H1 (cell line): ENCODE measurements at regions not wholly inside any gene's neighbourhood (a gene's known extent, or its start where the extent isn't known, plus 50 kb on each side); places are given as distances from the start of the nearest gene placed in this dataset.
A peak's percentile ranks its signal among the peaks of the same experiment; 100 is the strongest.

Source experiments
- CTCF ChIA-PET: fragments of 300-600 bp; sonication (Branson Sonifier 250); formaldehyde crosslinking; loops from one replicate; lab custom pipeline; 2021; ENCODE audit not compliant: partially characterized antibody; lab: Charles Lee
- POLR2A ChIA-PET: fragments of 300-600 bp; sonication (Branson Sonifier 250); formaldehyde crosslinking; loops from one replicate; lab custom pipeline; 2021; ENCODE audit warnings: inconsistent platforms; ENCODE audit not compliant: partially characterized antibody; lab: Charles Lee
- DNase-seq, 2 experiments: peaks; one replicate each; pipeline versions ENCODE4 v3.0.0 to v3.0.0-alpha.2; 2010 to 2022; ENCODE audit warnings: low spot score in 2 of 2, low read depth in 1 of 2, mixed read lengths in 1 of 2
- FAIRE-seq: peaks from 2 replicates; lab custom pipeline; 2011; peaks lifted over from hg19 to GRCh38; lab: Jason Lieb, UNC
- H2AFZ ChIP-seq: 2 replicates; pipeline ENCODE4 v1.8.1; 2012; ENCODE audit warnings: low read length, inconsistent platforms
- H2AK5ac ChIP-seq: 2 replicates; pipeline ENCODE4 v1.6.1; 2013; ENCODE audit warnings: low read depth, low read length
- H2BK120ac ChIP-seq: replicated peaks from 2 replicates; pipeline ENCODE3; 2013; ENCODE audit warnings: low read depth, low read length, inconsistent platforms
- H2BK12ac ChIP-seq: 2 replicates; pipeline ENCODE4 v1.6.1; 2013; ENCODE audit warnings: low read depth, low read length
- H2BK15ac ChIP-seq: 2 replicates; pipeline ENCODE4 v1.6.1; 2013; ENCODE audit warnings: low read length
- H2BK20ac ChIP-seq: 2 replicates; pipeline ENCODE4 v1.6.1; 2013; ENCODE audit warnings: low read length
- H2BK5ac ChIP-seq: 2 replicates; pipeline ENCODE4 v1.6.1; 2013; ENCODE audit warnings: low read depth, low read length
- H3K14ac ChIP-seq: 2 replicates; pipeline ENCODE4 v1.6.1; 2013; ENCODE audit warnings: inconsistent platforms; ENCODE audit not compliant: insufficient read length
- H3K18ac ChIP-seq: 2 replicates; pipeline ENCODE4 v1.6.1; 2013; ENCODE audit warnings: low read length; ENCODE audit errors: extremely low read depth
- H3K23ac ChIP-seq: 2 replicates; pipeline ENCODE4 v1.6.1; 2013; ENCODE audit warnings: inconsistent platforms; ENCODE audit not compliant: insufficient read length
- H3K23me2 ChIP-seq: 2 replicates; pipeline ENCODE4 v1.6.1; 2013; ENCODE audit warnings: low read depth, low read length
- H3K27ac ChIP-seq: 2 replicates; pipeline ENCODE4 v1.6.1; 2011; ENCODE audit warnings: low read depth, low read length, inconsistent platforms
- H3K27me3 ChIP-seq, 4 experiments: replicated peaks in 1 of 4; 1 replicate in 1 of 4; 2 replicates in 3 of 4; pipeline versions ENCODE4 v1.6.1 to v1.8.1; 2011 to 2013; ENCODE audit warnings: low read length in 3 of 4, mild to moderate bottlenecking in 3 of 4, inconsistent platforms in 2 of 4, mixed read lengths in 2 of 4, moderate library complexity in 1 of 4; ENCODE audit not compliant: control insufficient read depth in 3 of 4, insufficient read depth in 3 of 4; ENCODE audit errors: extremely low read depth in 1 of 4
- H3K36me3 ChIP-seq, 4 experiments: 2 replicates each; pipeline versions ENCODE4 v1.6.1 to v1.8.1; 2011 to 2013; ENCODE audit warnings: mild to moderate bottlenecking in 4 of 4, low read length in 3 of 4, moderate library complexity in 2 of 4, control low read depth in 1 of 4, inconsistent platforms in 1 of 4; ENCODE audit not compliant: insufficient read depth in 4 of 4, control insufficient read depth in 2 of 4
- H3K4ac ChIP-seq: replicated peaks from 2 replicates; pipeline ENCODE3; 2013; ENCODE audit warnings: low read length, low read depth, mixed read lengths, inconsistent platforms; ENCODE audit not compliant: insufficient read length
- H3K4me1 ChIP-seq, 4 experiments: replicated peaks in 1 of 4; 1 replicate in 1 of 4; 2 replicates in 3 of 4; pipeline versions ENCODE4 v1.6.1 to v1.8.1; 2011 to 2013; ENCODE audit warnings: low read length in 3 of 4, inconsistent platforms in 2 of 4, mixed read lengths in 1 of 4; ENCODE audit not compliant: insufficient read depth in 4 of 4, control insufficient read depth in 3 of 4
- H3K4me2 ChIP-seq, 2 experiments: 2 replicates each; pipeline versions ENCODE4 v1.6.1 to v1.8.1; 2011 to 2013; ENCODE audit warnings: low read depth in 2 of 2, low read length in 2 of 2, control low read depth in 1 of 2, inconsistent platforms in 1 of 2, mild to moderate bottlenecking in 1 of 2; ENCODE audit not compliant: insufficient read depth in 1 of 2
- H3K4me3 ChIP-seq, 4 experiments: fragments of 200-600, 300-600 bp in 1 of 4; sonication (generic), shearing (Covaris generic), sonication (Bioruptor Twin) in 1 of 4; 2 replicates each; pipeline versions ENCODE4 v1.5.1 to v1.8.1; 2011 to 2016; ENCODE audit warnings: low read length in 4 of 4, low read depth in 3 of 4, control low read depth in 2 of 4, inconsistent platforms in 2 of 4, mild to moderate bottlenecking in 2 of 4, mixed read lengths in 1 of 4, moderate library complexity in 1 of 4; ENCODE audit not compliant: insufficient read depth in 2 of 4; ENCODE audit errors: extremely low read depth in 1 of 4
- H3K56ac ChIP-seq: replicated peaks from 2 replicates; pipeline ENCODE3; 2013; ENCODE audit warnings: low read depth, mild to moderate bottlenecking, mixed read lengths, low read length, inconsistent platforms; ENCODE audit not compliant: insufficient read length
- H3K79me1 ChIP-seq: 2 replicates; pipeline ENCODE4 v1.6.1; 2013; ENCODE audit warnings: low read depth, low read length, control low read depth
- H3K79me2 ChIP-seq, 2 experiments: 2 replicates each; pipeline versions ENCODE4 v1.6.1 to v1.8.1; 2012 to 2013; ENCODE audit warnings: low read length in 2 of 2, mild to moderate bottlenecking in 2 of 2, inconsistent platforms in 1 of 2; ENCODE audit not compliant: insufficient read depth in 2 of 2, control insufficient read depth in 1 of 2
- H3K9ac ChIP-seq, 4 experiments: replicated peaks in 1 of 4; 1 replicate in 1 of 4; 2 replicates in 3 of 4; pipeline versions ENCODE4 v1.6.1 to v1.8.1; 2011 to 2013; ENCODE audit warnings: low read depth in 3 of 4, low read length in 3 of 4, control low read depth in 2 of 4, mild to moderate bottlenecking in 2 of 4, moderate library complexity in 2 of 4, inconsistent platforms in 1 of 4; ENCODE audit errors: extremely low read depth in 1 of 4
- H3K9me3 ChIP-seq, 2 experiments: 2 replicates each; pipeline versions ENCODE4 v1.6.1 to v1.8.1; 2012 to 2013; ENCODE audit warnings: mild to moderate bottlenecking in 2 of 2, moderate library complexity in 2 of 2, control low read depth in 1 of 2, inconsistent platforms in 1 of 2, low read depth in 1 of 2, low read length in 1 of 2, mixed read lengths in 1 of 2; ENCODE audit not compliant: insufficient read depth in 2 of 2
- H4K20me1 ChIP-seq, 2 experiments: replicated peaks in 1 of 2; 2 replicates each; pipeline versions ENCODE3 to v1.8.1; 2011 to 2013; ENCODE audit warnings: inconsistent platforms in 2 of 2, low read length in 2 of 2, mild to moderate bottlenecking in 1 of 2; ENCODE audit not compliant: insufficient read depth in 2 of 2, control insufficient read depth in 1 of 2
- H4K5ac ChIP-seq: 2 replicates; pipeline ENCODE4 v1.6.1; 2013; ENCODE audit warnings: low read length, low read depth, mixed read lengths, inconsistent platforms; ENCODE audit not compliant: insufficient read length
- H4K8ac ChIP-seq: 2 replicates; pipeline ENCODE4 v1.8.0; 2013; ENCODE audit warnings: mild to moderate bottlenecking, moderate library complexity, low read length, inconsistent platforms; ENCODE audit not compliant: insufficient read depth; ENCODE audit errors: extremely low read depth
- H4K91ac ChIP-seq: replicated peaks from 2 replicates; pipeline ENCODE3; 2013; ENCODE audit warnings: low read length, mixed read lengths, inconsistent platforms; ENCODE audit not compliant: insufficient read length
- HDAC2 ChIP-seq, 2 experiments: fragments of 300-600 bp in 1 of 2; sonication (generic) in 1 of 2; IDR thresholded peaks; 2 replicates each; pipeline ENCODE4 v1.6.1; 2011 to 2012; ENCODE audit warnings: low read depth in 2 of 2, low read length in 2 of 2, mild to moderate bottlenecking in 2 of 2, moderate library complexity in 2 of 2, borderline replicate concordance in 1 of 2, inconsistent platforms in 1 of 2
- RBBP5 ChIP-seq: IDR thresholded peaks from 2 replicates; pipeline ENCODE4 v1.7.1; 2012; ENCODE audit warnings: low read depth, mild to moderate bottlenecking, inconsistent platforms, low read length, moderate library complexity, borderline replicate concordance
- SIRT6 ChIP-seq: IDR thresholded peaks from one replicate; pipeline ENCODE4 v1.7.1; 2012; ENCODE audit warnings: low read length, inconsistent platforms
- SP1 ChIP-seq: IDR thresholded peaks from 2 replicates; pipeline ENCODE4 v1.6.1; 2011; ENCODE audit warnings: low read depth, low read length
- SP2 ChIP-seq: IDR thresholded peaks from 2 replicates; pipeline ENCODE4 v1.6.1; 2012; ENCODE audit warnings: mild to moderate bottlenecking, low read length, inconsistent platforms
- SP4 ChIP-seq: IDR thresholded peaks from 2 replicates; pipeline ENCODE4 v1.6.1; 2012; ENCODE audit warnings: low read length, inconsistent platforms
- TBP ChIP-seq: IDR thresholded peaks from 2 replicates; pipeline ENCODE4 v1.6.1; 2011; ENCODE audit warnings: low read depth, low read length, improper control_type of control experiment
- YY1 ChIP-seq: IDR thresholded peaks from 2 replicates; pipeline ENCODE4 v1.6.1; 2011; ENCODE audit warnings: low read depth, mild to moderate bottlenecking, low read length
- ZNF274 ChIP-seq: IDR thresholded peaks from 2 replicates; pipeline ENCODE4 v1.7.0; 2012; ENCODE audit warnings: low read length, borderline replicate concordance; ENCODE audit errors: extremely low read depth
- WGBS, 2 experiments: shearing (Covaris generic) in 1 of 2; methylation state at CpG; one replicate each; pipeline versions ENCODE4 v1.1.6 to v1.1.7; 2013 to 2015; ENCODE audit warnings: low lambda C conversion rate in 2 of 2, mixed read lengths in 2 of 2, inconsistent platforms in 1 of 2, low coverage in 1 of 2, missing lambda C conversion rate in 1 of 2; ENCODE audit not compliant: insufficient replicate concordance in 2 of 2, insufficient coverage in 1 of 2, insufficient read length in 1 of 2; ENCODE audit errors: extremely low coverage in 1 of 2, missing lambda C conversion rate in 1 of 2; 5-methylcytosine and 5-hydroxymethylcytosine counted together

DNA sequence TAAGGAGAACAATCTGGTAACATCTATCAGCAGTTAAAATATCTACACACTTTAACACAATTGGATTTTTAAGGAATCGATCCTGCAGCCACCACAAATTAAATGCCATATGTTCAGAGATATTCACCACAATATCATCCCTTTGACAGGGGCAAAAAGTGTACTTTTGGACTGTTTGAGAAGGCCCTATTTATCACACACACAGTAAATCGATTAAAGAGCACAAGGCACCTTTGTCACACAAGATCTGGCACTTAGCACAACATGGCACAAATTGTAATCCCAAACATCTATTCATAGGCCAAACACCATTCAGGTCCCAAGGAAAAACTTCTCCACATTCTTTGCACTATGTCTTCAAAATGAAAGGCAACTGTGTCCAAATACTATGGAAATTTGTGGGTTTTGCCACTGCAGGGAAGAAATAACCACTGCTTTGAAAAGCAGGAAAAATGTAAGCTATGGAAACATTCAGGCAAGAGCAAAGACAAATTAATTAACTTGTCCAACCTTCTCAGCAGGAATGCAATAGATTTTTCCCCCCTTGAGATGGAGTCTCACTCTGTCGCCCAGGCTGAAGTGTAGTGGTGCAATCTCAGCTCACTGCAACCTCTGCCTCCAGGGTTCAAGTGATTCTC is 282.5 kb upstream of the TMPO start:
- H3K9ac ChIP-seq = no peak overlapping the region
- CTCF ChIA-PET = interaction anchor here (1.1 kb wide), 1 partner anchor 14 kb away, joined by 3 read pairs; no protein-coding TSS in a partner anchor

More for the DNA sequence above, 282.5 kb upstream of the TMPO start:
- no peaks in the 10 kb centered on the region for H3K4me1 ChIP-seq
- no peak overlapping the region for H2AK5ac ChIP-seq
- no peak overlapping the region for H2BK5ac ChIP-seq
- H3K27me3 ChIP-seq = peaks cover 0 to 1% (median 0%) of the 10 kb centered on the region in 4 experiments; a peak in 1 of 7 replicates
- H3K18ac ChIP-seq = no peak overlapping the region
- H3K27ac ChIP-seq = no peak overlapping the region
- H3K4me3 ChIP-seq = no peak overlapping the region
- H3K4ac ChIP-seq = no peak overlapping the region
- H3K23me2 ChIP-seq = no peaks in the 10 kb centered on the region
- H3K79me1 ChIP-seq = no peaks in the 10 kb centered on the region
- no peak overlapping the region for H3K56ac ChIP-seq
- H4K20me1 ChIP-seq = no peaks in the 10 kb centered on the region
- no peak overlapping the region for H4K91ac ChIP-seq
- H2BK20ac ChIP-seq = no peak overlapping the region
- peak; percentile 24 for FAIRE-seq
- H3K14ac ChIP-seq = no peak overlapping the region
- no peak overlapping the region for H4K8ac ChIP-seq
- no peak overlapping the region for H4K5ac ChIP-seq
- WGBS, 2 experiments = 89% methylated on average over 3 of the region's 3 CpGs; no CpG with 5 or more reads in 1 of the 2 experiments
- no peak overlapping the region for H3K23ac ChIP-seq
- POLR2A ChIA-PET = no interaction called here
- no peak overlapping the region for H2AFZ ChIP-seq
- no peaks in the 10 kb centered on the region for H3K36me3 ChIP-seq
- H3K79me2 ChIP-seq = no peaks in the 10 kb centered on the region
- no peaks in the 10 kb centered on the region for H3K9me3 ChIP-seq
- no peak overlapping the region for H2BK12ac ChIP-seq
- TF ChIP-seq SP1 (no peak), RBBP5 (no peak), SP4 (no peak), SP2 (no peak), SIRT6 (no peak), HDAC2 (IDR thresholded peaks at IDR 0.05; ENCODE audit: borderline replicate concordance in 1 of 2, low read depth in 2 of 2, low read length in 2 of 2) (no peak), YY1 (no peak), ZNF274 (no peak), TBP (no peak)
- no peak overlapping the region for H2BK120ac ChIP-seq
- H3K4me2 ChIP-seq = no peak overlapping the region
- DNase-seq = no peak
- H2BK15ac ChIP-seq = no peak overlapping the region
